ENCODE measurements at regions not wholly inside any gene's neighbourhood (a gene's known extent, or its start where the extent isn't known, plus 50 kb on each side); places are given as distances from the start of the nearest gene placed in this dataset.

- TF ChIP-seq EZH2 (IDR thresholded peaks at IDR 0.05; ENCODE audit: borderline replicate concordance, low read length) (no peak), CTCF (conservative IDR thresholded peaks at IDR 0.05 in 1 of 2, IDR thresholded peaks at IDR 0.05 in 1 of 2; ENCODE audit: extremely low read depth in 1 of 2, insufficient read depth in 1 of 2, low read depth in 1 of 2, low read length in 2 of 2) (no peak)
These were observed 356.9 kb downstream of the ARL4A start for GRCh38 chr7:13044309-13044708.
